ENCODE measurements at regions not wholly inside any gene's neighbourhood (a gene's known extent, or its start where the extent isn't known, plus 50 kb on each side); places are given as distances from the start of the nearest gene placed in this dataset.

DNA sequence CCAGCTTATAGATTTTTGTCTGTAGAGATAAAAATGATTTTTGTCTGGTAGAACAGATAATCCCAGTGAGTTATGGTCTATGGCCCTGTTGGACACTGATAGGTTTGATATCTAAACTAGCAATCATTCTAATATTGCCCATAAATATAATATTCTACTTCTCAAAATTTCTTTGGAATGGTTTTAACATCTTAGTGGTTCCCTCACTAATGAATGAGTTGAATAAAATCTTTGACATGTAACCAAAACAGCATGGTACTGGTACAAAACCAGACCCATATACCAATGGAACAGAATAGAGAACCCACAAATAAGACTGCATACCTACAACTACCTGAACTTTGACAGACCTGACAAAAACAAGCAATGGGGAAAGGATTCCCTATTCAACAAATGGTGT, 219.7 kb downstream of the SEC61B start:
- DNase-seq (ENCODE audit: low read depth) = no peak
- H3K4me1 ChIP-seq (ENCODE audit: control insufficient read depth, insufficient read depth, low read length) = peaks cover 23% of the 10 kb centered on the region
- H3K4me3 ChIP-seq (ENCODE audit: low read length) = no peak overlapping the region
- no peaks in the 10 kb centered on the region for H3K27me3 ChIP-seq (replicated peaks; ENCODE audit: control insufficient read depth, insufficient read depth, low read length)
- no peaks in the 10 kb centered on the region for H3K9me3 ChIP-seq (ENCODE audit: control insufficient read depth, low read length)
- H3K36me3 ChIP-seq (ENCODE audit: control insufficient read depth, insufficient read depth, low read length, severe bottlenecking) = no peaks in the 10 kb centered on the region
- H3K9ac ChIP-seq (ENCODE audit: low read length) = no peak overlapping the region

DNA sequence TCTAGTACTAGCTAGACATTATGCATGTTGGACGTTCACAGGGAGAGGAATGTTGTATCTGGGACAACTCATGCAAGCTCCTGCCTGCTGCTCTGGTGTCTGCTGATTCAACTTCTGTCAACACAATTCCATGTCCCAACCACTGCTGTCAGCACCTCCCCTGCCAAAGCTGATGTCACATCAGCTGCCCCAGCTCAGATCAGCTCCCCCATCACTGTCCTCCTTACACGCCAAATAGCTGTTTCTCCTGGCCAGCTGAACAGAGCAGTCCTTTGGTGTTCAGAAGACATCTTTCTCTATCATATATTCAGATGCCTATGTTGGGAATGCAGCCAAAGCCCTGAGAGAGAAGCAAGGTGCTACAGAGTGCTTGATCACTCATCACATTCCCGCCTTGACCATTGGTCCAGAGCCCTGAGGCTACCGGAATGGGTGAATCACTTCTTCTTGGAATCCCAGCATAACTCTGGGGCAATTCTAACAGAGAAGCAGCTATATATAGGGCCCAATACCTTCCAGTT, 223.3 kb downstream of the SEC61B start:
- H3K9ac ChIP-seq (ENCODE audit: low read length) = peak overlapping the region; percentile 66
- H3K9me3 ChIP-seq (ENCODE audit: control insufficient read depth, low read length) = no peaks in the 10 kb centered on the region
- H3K27me3 ChIP-seq (replicated peaks; ENCODE audit: control insufficient read depth, insufficient read depth, low read length) = no peaks in the 10 kb centered on the region
- peak; percentile 74 for DNase-seq (ENCODE audit: low read depth)
- peak overlapping the region; percentile 42 for H3K4me3 ChIP-seq (ENCODE audit: low read length)
- H3K4me1 ChIP-seq (ENCODE audit: control insufficient read depth, insufficient read depth, low read length) = peaks cover 23% of the 10 kb centered on the region
- no peaks in the 10 kb centered on the region for H3K36me3 ChIP-seq (ENCODE audit: control insufficient read depth, insufficient read depth, low read length, severe bottlenecking)

DNA sequence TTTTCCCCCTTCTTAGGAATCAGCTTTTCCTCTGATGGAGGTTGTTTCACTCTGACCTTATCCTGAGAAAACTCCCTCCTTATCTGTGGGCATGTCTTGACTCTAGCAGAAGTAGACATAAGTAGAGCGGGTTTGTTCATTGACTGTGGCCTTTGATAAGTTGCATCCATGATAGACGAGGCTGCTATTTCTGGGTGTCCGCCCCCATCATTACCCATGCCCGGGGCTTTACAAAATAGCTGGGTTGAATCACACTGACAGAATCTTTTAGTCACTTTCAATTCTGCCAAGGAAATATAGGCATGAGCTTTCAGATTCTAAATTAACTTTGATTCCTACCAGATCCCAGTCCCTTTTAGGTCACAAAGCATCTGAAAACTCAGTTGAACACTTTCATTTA, 223.8 kb downstream of the SEC61B start:
- H3K4me3 ChIP-seq (ENCODE audit: low read length) = peak overlapping the region; percentile 10
- peaks cover 23% of the 10 kb centered on the region for H3K4me1 ChIP-seq (ENCODE audit: control insufficient read depth, insufficient read depth, low read length)
- H3K27me3 ChIP-seq (replicated peaks; ENCODE audit: control insufficient read depth, insufficient read depth, low read length) = no peaks in the 10 kb centered on the region
- peak; percentile 26 for DNase-seq (ENCODE audit: low read depth)
- no peaks in the 10 kb centered on the region for H3K9me3 ChIP-seq (ENCODE audit: control insufficient read depth, low read length)
- peak overlapping the region; percentile 66 for H3K9ac ChIP-seq (ENCODE audit: low read length)
- no peaks in the 10 kb centered on the region for H3K36me3 ChIP-seq (ENCODE audit: control insufficient read depth, insufficient read depth, low read length, severe bottlenecking)

DNA sequence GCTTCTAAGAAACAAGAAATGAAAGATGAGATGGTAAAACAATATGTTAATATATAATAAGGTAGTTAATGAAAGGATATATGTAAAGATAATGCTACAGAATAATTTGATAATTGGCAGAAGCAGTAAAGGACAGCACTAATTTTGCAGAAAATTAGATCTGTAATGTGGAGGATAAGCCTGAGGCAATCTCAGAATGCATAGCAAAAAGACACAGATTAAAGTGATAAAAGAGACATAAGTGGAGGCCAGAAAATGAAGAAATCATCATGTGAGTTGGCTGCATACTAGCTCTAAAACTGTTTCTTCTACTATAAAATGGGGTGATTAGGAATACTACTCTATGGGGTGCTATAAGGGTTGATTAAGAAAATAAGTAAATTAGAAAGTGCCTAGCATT, 225.9 kb downstream of the SEC61B start:
- Histone ChIP-seq H3K4me3 (ENCODE audit: low read length) (no peak overlapping the region), H3K4me1 (ENCODE audit: control insufficient read depth, insufficient read depth, low read length) (peaks cover 23% of the 10 kb centered on the region), H3K9ac (ENCODE audit: low read length) (no peak overlapping the region), H3K36me3 (ENCODE audit: control insufficient read depth, insufficient read depth, low read length, severe bottlenecking) (no peaks in the 10 kb centered on the region), H3K9me3 (ENCODE audit: control insufficient read depth, low read length) (no peaks in the 10 kb centered on the region), H3K27me3 (replicated peaks; ENCODE audit: control insufficient read depth, insufficient read depth, low read length) (no peaks in the 10 kb centered on the region)
- no peak for DNase-seq (ENCODE audit: low read depth)

DNA sequence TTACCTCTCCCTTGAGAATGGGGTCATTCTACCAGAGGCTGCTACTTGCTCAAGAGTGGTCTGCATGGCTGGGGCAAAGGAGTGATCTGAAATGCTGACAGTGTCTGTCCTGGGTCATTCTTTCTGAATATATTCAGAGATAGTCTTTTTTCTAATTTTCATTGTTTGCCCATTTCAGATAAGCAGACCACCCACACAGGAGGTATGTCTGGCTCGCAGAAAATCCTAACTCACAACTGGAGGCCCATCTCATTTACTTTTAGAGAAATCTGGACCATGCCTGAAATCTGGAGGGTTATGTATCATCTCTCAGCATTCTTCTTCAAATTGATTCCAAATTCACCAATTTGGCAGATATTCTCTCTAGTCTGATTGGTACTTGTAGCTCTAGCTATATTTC, 227.6 kb downstream of the SEC61B start:
- Histone ChIP-seq H3K4me3 (ENCODE audit: low read length) (no peak overlapping the region), H3K9me3 (ENCODE audit: control insufficient read depth, low read length) (no peaks in the 10 kb centered on the region), H3K27me3 (replicated peaks; ENCODE audit: control insufficient read depth, insufficient read depth, low read length) (no peaks in the 10 kb centered on the region), H3K9ac (ENCODE audit: low read length) (no peak overlapping the region), H3K36me3 (ENCODE audit: control insufficient read depth, insufficient read depth, low read length, severe bottlenecking) (no peaks in the 10 kb centered on the region), H3K4me1 (ENCODE audit: control insufficient read depth, insufficient read depth, low read length) (peaks cover 20% of the 10 kb centered on the region)
- no peak for DNase-seq (ENCODE audit: low read depth)

DNA sequence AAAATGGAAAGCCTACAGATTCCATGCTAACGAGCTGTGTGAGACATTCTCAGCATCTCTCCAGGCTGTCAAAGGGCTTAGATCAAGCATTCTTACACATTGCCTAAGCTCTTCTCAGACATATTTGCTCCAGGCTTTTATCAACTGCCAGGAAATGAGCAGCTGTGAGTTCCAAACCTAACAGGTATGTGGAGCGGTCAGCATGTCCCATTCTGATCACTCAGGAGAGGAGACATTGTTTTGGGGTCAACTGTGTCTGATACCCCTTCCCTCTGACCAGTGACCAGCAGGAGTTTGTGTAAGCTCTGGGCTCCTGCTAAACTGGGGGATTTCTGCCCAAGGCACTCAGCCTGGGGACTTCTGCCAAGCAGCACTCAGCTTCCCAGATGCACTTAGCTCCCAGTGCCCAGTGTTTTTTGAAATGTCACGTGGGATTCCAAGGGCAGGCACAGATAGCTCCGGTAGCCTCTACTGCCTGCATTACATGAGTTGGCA, 229.1 kb downstream of the SEC61B start:
- no peaks in the 10 kb centered on the region for H3K36me3 ChIP-seq (ENCODE audit: control insufficient read depth, insufficient read depth, low read length, severe bottlenecking)
- H3K4me3 ChIP-seq (ENCODE audit: low read length) = no peak overlapping the region
- no peaks in the 10 kb centered on the region for H3K27me3 ChIP-seq (replicated peaks; ENCODE audit: control insufficient read depth, insufficient read depth, low read length)
- DNase-seq (ENCODE audit: low read depth) = peak; percentile 26
- H3K9ac ChIP-seq (ENCODE audit: low read length) = no peak overlapping the region
- no peaks in the 10 kb centered on the region for H3K9me3 ChIP-seq (ENCODE audit: control insufficient read depth, low read length)
- peaks cover 5% of the 10 kb centered on the region for H3K4me1 ChIP-seq (ENCODE audit: control insufficient read depth, insufficient read depth, low read length)

DNA sequence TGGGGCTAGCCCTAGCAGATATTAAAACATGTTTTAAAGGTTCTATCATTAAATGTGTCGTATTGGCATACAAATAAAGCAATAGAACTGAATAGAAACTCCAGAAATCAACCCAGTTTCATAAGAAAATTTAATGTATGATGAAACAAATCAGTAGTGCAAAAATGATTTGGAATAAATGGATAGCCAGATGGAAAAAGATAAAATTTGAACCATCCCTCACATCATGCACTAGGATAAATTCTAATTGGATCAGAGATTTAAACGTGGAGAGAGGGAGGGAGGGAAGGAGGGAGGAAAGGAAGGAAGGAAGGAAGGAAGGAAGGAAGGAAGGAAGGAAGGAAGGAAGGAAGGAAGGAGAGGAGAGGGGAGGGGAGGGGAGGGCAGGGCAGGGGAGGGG, 235.3 kb downstream of the SEC61B start:
- Histone ChIP-seq H3K4me1 (ENCODE audit: control insufficient read depth, insufficient read depth, low read length) (no peaks in the 10 kb centered on the region), H3K9me3 (ENCODE audit: control insufficient read depth, low read length) (no peaks in the 10 kb centered on the region), H3K27me3 (replicated peaks; ENCODE audit: control insufficient read depth, insufficient read depth, low read length) (no peaks in the 10 kb centered on the region), H3K4me3 (ENCODE audit: low read length) (no peak overlapping the region), H3K9ac (ENCODE audit: low read length) (no peak overlapping the region), H3K36me3 (ENCODE audit: control insufficient read depth, insufficient read depth, low read length, severe bottlenecking) (no peaks in the 10 kb centered on the region)
- DNase-seq (ENCODE audit: low read depth) = no peak

DNA sequence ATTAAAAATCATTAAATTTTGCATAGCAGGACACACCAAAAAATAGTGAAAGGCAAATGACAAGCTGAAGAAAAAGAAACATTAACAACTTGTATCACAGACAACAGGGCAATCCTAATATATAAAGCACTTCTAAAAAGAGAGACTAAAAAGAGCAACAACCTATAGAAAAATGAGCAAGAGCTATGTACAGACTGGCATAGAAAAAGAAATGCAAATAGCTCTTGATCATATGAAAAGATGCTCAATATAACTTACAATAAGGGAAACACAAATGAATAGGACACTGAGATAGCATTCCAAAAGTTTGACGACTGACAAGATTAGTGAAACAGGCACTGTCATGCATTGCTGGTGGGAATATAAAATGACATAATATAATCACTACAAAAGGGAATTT, 235.9 kb downstream of the SEC61B start:
- no peak for DNase-seq (ENCODE audit: low read depth)
- H3K4me3 ChIP-seq (ENCODE audit: low read length) = no peak overlapping the region
- no peak overlapping the region for H3K9ac ChIP-seq (ENCODE audit: low read length)
- no peaks in the 10 kb centered on the region for H3K27me3 ChIP-seq (replicated peaks; ENCODE audit: control insufficient read depth, insufficient read depth, low read length)
- no peaks in the 10 kb centered on the region for H3K36me3 ChIP-seq (ENCODE audit: control insufficient read depth, insufficient read depth, low read length, severe bottlenecking)
- H3K9me3 ChIP-seq (ENCODE audit: control insufficient read depth, low read length) = no peaks in the 10 kb centered on the region
- H3K4me1 ChIP-seq (ENCODE audit: control insufficient read depth, insufficient read depth, low read length) = no peaks in the 10 kb centered on the region

DNA sequence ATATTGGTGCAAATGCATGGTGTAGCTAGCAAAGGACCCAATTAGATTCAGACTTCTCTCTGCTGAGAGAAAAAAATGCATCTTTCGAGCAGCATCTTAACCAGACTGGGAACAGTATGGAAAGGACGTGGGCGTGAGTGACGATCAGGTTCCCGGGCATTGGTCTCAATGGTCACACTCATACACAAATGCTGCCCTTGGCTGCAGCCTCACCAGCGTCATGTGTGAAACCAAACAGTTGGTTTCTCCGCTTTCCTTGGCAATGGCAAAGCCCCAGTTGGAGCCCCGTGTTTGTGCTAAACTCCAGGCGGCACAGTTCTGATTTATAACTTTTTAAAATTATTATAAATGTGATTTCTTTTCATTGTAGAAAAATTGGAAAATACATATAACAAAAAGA, 237.8 kb downstream of the SEC61B start:
- DNase-seq (ENCODE audit: low read depth) = no peak
- no peak overlapping the region for H3K9ac ChIP-seq (ENCODE audit: low read length)
- H3K27me3 ChIP-seq (replicated peaks; ENCODE audit: control insufficient read depth, insufficient read depth, low read length) = no peaks in the 10 kb centered on the region
- no peak overlapping the region for H3K4me3 ChIP-seq (ENCODE audit: low read length)
- H3K9me3 ChIP-seq (ENCODE audit: control insufficient read depth, low read length) = no peaks in the 10 kb centered on the region
- no peaks in the 10 kb centered on the region for H3K4me1 ChIP-seq (ENCODE audit: control insufficient read depth, insufficient read depth, low read length)
- no peaks in the 10 kb centered on the region for H3K36me3 ChIP-seq (ENCODE audit: control insufficient read depth, insufficient read depth, low read length, severe bottlenecking)

DNA sequence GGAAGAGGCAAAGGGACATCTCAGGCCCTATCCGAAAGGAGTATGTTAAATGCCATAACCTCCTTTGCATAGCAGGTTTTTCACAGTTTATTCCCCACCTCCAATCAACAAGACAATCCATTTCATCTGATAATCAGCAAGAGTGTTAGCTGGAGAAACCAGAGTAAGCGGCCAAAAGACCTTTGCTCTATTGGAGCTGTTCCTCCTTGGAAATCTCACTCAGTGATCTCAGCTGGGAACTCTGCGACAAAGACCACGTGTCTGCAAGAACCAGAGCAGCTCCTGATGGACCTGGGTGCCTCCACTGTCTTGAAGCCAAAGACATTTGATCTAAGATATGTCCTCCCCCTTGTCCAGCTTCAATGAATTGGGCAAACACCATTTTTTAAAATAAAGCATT, 241.0 kb downstream of the SEC61B start:
- DNase-seq (ENCODE audit: low read depth) = no peak
- H3K4me3 ChIP-seq (ENCODE audit: low read length) = no peak overlapping the region
- H3K4me1 ChIP-seq (ENCODE audit: control insufficient read depth, insufficient read depth, low read length) = peaks cover 4% of the 10 kb centered on the region
- no peak overlapping the region for H3K9ac ChIP-seq (ENCODE audit: low read length)
- H3K27me3 ChIP-seq (replicated peaks; ENCODE audit: control insufficient read depth, insufficient read depth, low read length) = no peaks in the 10 kb centered on the region
- H3K9me3 ChIP-seq (ENCODE audit: control insufficient read depth, low read length) = no peaks in the 10 kb centered on the region
- no peaks in the 10 kb centered on the region for H3K36me3 ChIP-seq (ENCODE audit: control insufficient read depth, insufficient read depth, low read length, severe bottlenecking)

DNA sequence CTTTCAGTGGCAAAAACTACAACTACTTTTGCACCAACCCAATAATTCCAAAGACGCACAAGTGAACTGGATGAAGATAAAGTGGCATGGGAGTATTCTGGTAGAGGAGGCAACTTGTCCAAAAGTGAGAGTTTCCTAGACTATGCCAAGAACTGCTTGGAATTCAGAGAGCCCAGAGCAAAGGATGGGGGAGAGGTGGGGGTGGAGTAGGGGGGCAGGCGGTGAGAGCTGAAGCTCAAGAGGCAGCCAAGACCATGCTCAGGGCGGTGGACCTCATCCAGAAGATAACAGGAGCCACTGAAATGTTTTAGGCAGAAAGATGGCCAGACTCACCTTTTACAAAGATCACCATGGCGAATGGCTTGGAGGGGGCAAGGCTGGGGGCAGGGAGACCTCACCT, 242.5 kb downstream of the SEC61B start:
- H3K4me3 ChIP-seq (ENCODE audit: low read length) = no peak overlapping the region
- H3K9ac ChIP-seq (ENCODE audit: low read length) = no peak overlapping the region
- no peaks in the 10 kb centered on the region for H3K9me3 ChIP-seq (ENCODE audit: control insufficient read depth, low read length)
- DNase-seq (ENCODE audit: low read depth) = no peak
- H3K4me1 ChIP-seq (ENCODE audit: control insufficient read depth, insufficient read depth, low read length) = peaks cover 4% of the 10 kb centered on the region
- H3K27me3 ChIP-seq (replicated peaks; ENCODE audit: control insufficient read depth, insufficient read depth, low read length) = no peaks in the 10 kb centered on the region
- no peaks in the 10 kb centered on the region for H3K36me3 ChIP-seq (ENCODE audit: control insufficient read depth, insufficient read depth, low read length, severe bottlenecking)

DNA sequence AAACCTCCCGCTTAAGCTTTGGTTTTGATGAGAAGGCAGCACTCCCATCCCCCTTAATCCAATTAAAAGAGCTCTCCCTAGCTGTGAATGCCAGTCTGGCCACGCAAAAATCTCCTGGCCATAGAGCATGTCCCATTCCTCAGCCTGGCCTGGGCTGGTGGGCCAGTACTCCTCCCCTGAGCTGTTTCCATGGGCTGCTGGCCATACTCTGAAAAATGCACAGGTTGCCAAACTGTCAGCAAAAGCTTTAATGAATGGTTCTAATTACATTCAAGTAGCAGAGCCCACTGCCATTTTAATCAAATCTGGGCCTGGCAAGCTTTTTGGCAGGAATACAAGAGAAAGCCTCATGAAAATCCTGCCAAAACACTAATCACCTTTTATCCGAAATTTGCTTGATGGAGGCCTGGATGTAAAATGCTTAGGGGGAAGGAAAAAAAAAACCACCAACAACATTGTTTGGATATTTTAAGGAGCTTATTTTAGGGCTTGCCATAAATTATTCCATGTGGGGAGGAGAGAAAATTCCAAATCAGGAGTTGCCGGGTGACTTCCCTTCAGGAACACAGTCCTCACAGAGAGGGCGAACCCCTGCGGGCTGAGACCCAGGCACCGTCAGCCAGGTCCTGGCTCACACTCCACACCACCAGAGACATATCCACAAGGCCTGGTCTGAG, 243.3 kb downstream of the SEC61B start:
- Histone ChIP-seq H3K9ac (ENCODE audit: low read length) (no peak overlapping the region), H3K36me3 (ENCODE audit: control insufficient read depth, insufficient read depth, low read length, severe bottlenecking) (no peaks in the 10 kb centered on the region), H3K4me3 (ENCODE audit: low read length) (no peak overlapping the region), H3K9me3 (ENCODE audit: control insufficient read depth, low read length) (no peaks in the 10 kb centered on the region), H3K27me3 (replicated peaks; ENCODE audit: control insufficient read depth, insufficient read depth, low read length) (no peaks in the 10 kb centered on the region), H3K4me1 (ENCODE audit: control insufficient read depth, insufficient read depth, low read length) (peaks cover 4% of the 10 kb centered on the region)
- DNase-seq (ENCODE audit: low read depth) = peak; percentile 30
